Breast epithelium (tissue), 4 donors: ENCODE measurements at regions not wholly inside any gene's neighbourhood (a gene's known extent, or its start where the extent isn't known, plus 50 kb on each side); places are given as distances from the start of the nearest gene placed in this dataset.

Experiments
- DNase-seq, 2 donors: peaks; one replicate each; pipeline ENCODE4 v3.0.0-alpha.2; 2019; ENCODE audit warnings: low spot score in 2 of 2
- H3K27ac ChIP-seq, 2 donors: fragments of 200-600 bp; sonication (generic) in 1 of 2; one replicate each; pipeline ENCODE4 v1.5.1; 2016 to 2019; ENCODE audit warnings: mild to moderate bottlenecking in 1 of 2
- H3K27me3 ChIP-seq, 2 donors: fragments of 200-600 bp; sonication (generic) in 1 of 2; one replicate each; pipeline versions ENCODE4 v1.5.1 to v1.6.0; 2017 to 2019; ENCODE audit warnings: control low read depth in 1 of 2, mild to moderate bottlenecking in 1 of 2
- H3K36me3 ChIP-seq: fragments of 200-600 bp; one replicate; pipeline ENCODE4 v1.5.1; 2019
- H3K4me1 ChIP-seq, 2 donors: fragments of 200-600 bp; sonication (generic); one replicate each; pipeline ENCODE4 v1.5.1; 2016 to 2019; ENCODE audit warnings: control low read depth in 1 of 2
- H3K4me3 ChIP-seq, 3 donors: fragments of 200-600 bp; sonication (generic); 1 replicate in 2 of 3; 2 replicates in 1 of 3; pipeline ENCODE4 v1.5.1; 2016 to 2019; ENCODE audit warnings: mild to moderate bottlenecking in 3 of 3, moderate library complexity in 2 of 3
- H3K9me3 ChIP-seq, 2 donors: fragments of 200-600 bp; sonication (generic) in 1 of 2; one replicate each; pipeline ENCODE4 v1.5.1; 2016 to 2019; ENCODE audit warnings: control low read depth in 1 of 2
- POLR2A ChIP-seq: fragments of 450-650 bp; IDR thresholded peaks from one replicate; pipeline ENCODE4 v1.6.1; 2016; ENCODE audit warnings: antibody characterized with exemption, mild to moderate bottlenecking, moderate library complexity
- POLR2AphosphoS5 ChIP-seq, 3 donors: sonication (generic); formaldehyde crosslinking; IDR thresholded peaks; one replicate each; pipeline ENCODE4 v1.6.1; 2017; ENCODE audit warnings: antibody characterized with exemption in 3 of 3
- intact Hi-C: fragments of 100-400 bp; cut with DNase I; formaldehyde crosslinking; loops from one replicate; pipeline ENCODE4 v1.15.1; 2023; ENCODE audit warnings: low total_unique reads
- TF ChIP-seq, protein P1 (sequence below), 3 donors: fragments of 450-650 bp; IDR thresholded peaks; one replicate each; pipeline ENCODE4 v1.5.1; 2016 to 2017; ENCODE audit warnings: antibody characterized with exemption in 3 of 3, mild to moderate bottlenecking in 3 of 3, moderate library complexity in 3 of 3

DNA sequence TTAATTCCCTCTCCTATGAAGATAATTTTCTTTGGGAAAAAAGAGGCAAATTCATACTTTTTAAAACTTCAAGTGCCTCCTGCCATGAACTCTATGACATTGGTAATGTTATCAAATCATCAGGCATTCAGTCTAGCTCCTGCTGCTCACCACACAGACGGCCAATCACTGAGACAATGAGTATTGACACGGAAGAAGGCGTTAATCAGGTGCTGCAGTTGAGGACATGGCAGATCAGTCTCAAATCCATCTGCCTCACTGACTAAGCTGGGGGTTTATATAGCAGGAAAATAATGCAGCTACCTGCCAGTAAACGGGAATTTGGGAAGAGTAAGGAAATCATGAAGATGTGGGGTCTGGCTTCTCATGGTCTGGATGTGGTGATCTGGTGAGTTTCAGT is 1087.7 kb downstream of the CDH9 start:
- Histone ChIP-seq H3K4me3 (no peak overlapping the region), H3K27ac (no peak overlapping the region), H3K36me3 (no peaks in the 10 kb centered on the region), H3K9me3 (no peaks in the 10 kb centered on the region), H3K4me1 (no peaks in the 10 kb centered on the region), H3K27me3 (no peaks in the 10 kb centered on the region)
- TF ChIP-seq, protein P1, sequence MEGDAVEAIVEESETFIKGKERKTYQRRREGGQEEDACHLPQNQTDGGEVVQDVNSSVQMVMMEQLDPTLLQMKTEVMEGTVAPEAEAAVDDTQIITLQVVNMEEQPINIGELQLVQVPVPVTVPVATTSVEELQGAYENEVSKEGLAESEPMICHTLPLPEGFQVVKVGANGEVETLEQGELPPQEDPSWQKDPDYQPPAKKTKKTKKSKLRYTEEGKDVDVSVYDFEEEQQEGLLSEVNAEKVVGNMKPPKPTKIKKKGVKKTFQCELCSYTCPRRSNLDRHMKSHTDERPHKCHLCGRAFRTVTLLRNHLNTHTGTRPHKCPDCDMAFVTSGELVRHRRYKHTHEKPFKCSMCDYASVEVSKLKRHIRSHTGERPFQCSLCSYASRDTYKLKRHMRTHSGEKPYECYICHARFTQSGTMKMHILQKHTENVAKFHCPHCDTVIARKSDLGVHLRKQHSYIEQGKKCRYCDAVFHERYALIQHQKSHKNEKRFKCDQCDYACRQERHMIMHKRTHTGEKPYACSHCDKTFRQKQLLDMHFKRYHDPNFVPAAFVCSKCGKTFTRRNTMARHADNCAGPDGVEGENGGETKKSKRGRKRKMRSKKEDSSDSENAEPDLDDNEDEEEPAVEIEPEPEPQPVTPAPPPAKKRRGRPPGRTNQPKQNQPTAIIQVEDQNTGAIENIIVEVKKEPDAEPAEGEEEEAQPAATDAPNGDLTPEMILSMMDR (IDR thresholded peaks at IDR 0.05): no peak
- TF ChIP-seq POLR2AphosphoS5 (IDR thresholded peaks at IDR 0.05): no peak
- TF ChIP-seq POLR2A: no peak
- no peak for DNase-seq
- intact Hi-C loops: no loop called here

GRCh38 chr5:25948278-25948677 is 1090.1 kb downstream of the CDH9 start:
- Histone ChIP-seq H3K27me3 (no peaks in the 10 kb centered on the region), H3K27ac (no peak overlapping the region), H3K4me1 (no peaks in the 10 kb centered on the region), H3K4me3 (no peak overlapping the region), H3K36me3 (no peaks in the 10 kb centered on the region), H3K9me3 (no peaks in the 10 kb centered on the region)
- intact Hi-C loops: no loop called here
- DNase-seq: no peak
- TF ChIP-seq POLR2AphosphoS5 (IDR thresholded peaks at IDR 0.05) (no peak), POLR2A (no peak)
- TF ChIP-seq, protein P1 (IDR thresholded peaks at IDR 0.05): no peak

- Histone ChIP-seq H3K36me3 (no peaks in the 10 kb centered on the region), H3K4me3 (no peak overlapping the region), H3K27me3 (no peaks in the 10 kb centered on the region), H3K27ac (no peak overlapping the region), H3K4me1 (no peaks in the 10 kb centered on the region), H3K9me3 (no peaks in the 10 kb centered on the region)
- DNase-seq: no peak
- TF ChIP-seq POLR2A (no peak), POLR2AphosphoS5 (IDR thresholded peaks at IDR 0.05) (no peak)
- intact Hi-C loops: no loop called here
Observed at GRCh38 chr5:25944786-25945185, 1093.6 kb downstream of the CDH9 start.

DNA sequence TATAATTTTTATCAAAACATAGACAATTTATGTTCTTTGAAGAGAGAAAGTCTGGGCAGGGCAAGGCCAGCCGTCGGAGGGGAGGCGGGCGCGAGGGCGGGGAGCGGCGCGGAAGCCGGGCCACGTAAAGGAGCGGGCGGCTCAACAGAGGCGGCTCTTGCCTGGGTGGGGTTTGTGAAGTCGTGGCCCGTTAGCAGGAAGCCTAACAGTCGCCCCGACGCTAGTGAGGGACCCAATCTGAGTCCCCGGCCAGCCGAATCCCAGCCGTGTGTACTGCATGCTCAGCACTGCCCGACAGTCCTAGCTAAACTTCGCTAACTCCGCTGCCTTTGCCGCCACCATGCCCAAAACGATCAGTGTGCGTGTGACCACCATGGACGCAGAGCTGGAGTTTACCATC is 1129.2 kb downstream of the CDH9 start:
- no peaks in the 10 kb centered on the region for H3K36me3 ChIP-seq
- no peaks in the 10 kb centered on the region for H3K27me3 ChIP-seq
- H3K4me1 ChIP-seq: no peaks in the 10 kb centered on the region
- no peak overlapping the region for H3K4me3 ChIP-seq
- no peaks in the 10 kb centered on the region for H3K9me3 ChIP-seq
- intact Hi-C loops: no loop called here
- DNase-seq: no peak
- no peak overlapping the region for H3K27ac ChIP-seq
- TF ChIP-seq POLR2AphosphoS5 (IDR thresholded peaks at IDR 0.05) (no peak), POLR2A (no peak)
- TF ChIP-seq, protein P1 (IDR thresholded peaks at IDR 0.05): no peak

GRCh38 chr5:25905646-25906045 is 1132.7 kb downstream of the CDH9 start:
- no peak overlapping the region for H3K27ac ChIP-seq
- no peaks in the 10 kb centered on the region for H3K4me1 ChIP-seq
- H3K36me3 ChIP-seq: no peaks in the 10 kb centered on the region
- intact Hi-C loops: no loop called here
- no peak for TF ChIP-seq POLR2A
- no peak for TF ChIP-seq POLR2AphosphoS5 (IDR thresholded peaks at IDR 0.05)
- TF ChIP-seq, protein P1 (IDR thresholded peaks at IDR 0.05): no peak
- no peak for DNase-seq
- H3K27me3 ChIP-seq: no peaks in the 10 kb centered on the region
- no peaks in the 10 kb centered on the region for H3K9me3 ChIP-seq
- no peak overlapping the region for H3K4me3 ChIP-seq

GRCh38 chr5:25892211-25892610 is 1146.2 kb downstream of the CDH9 start:
- Histone ChIP-seq H3K36me3 (no peaks in the 10 kb centered on the region), H3K4me1 (no peaks in the 10 kb centered on the region), H3K27ac (no peak overlapping the region), H3K9me3 (peaks cover 0 to 12% of the 10 kb centered on the region in 2 donors), H3K27me3 (no peaks in the 10 kb centered on the region), H3K4me3 (no peak overlapping the region)
- intact Hi-C loops: no loop called here
- DNase-seq: no peak
- TF ChIP-seq POLR2A (no peak), POLR2AphosphoS5 (IDR thresholded peaks at IDR 0.05) (no peak)
- TF ChIP-seq, protein P1 (IDR thresholded peaks at IDR 0.05): no peak
